ENCODE measurements at regions not wholly inside any gene's neighbourhood (a gene's known extent, or its start where the extent isn't known, plus 50 kb on each side); places are given as distances from the start of the nearest gene placed in this dataset.

DNA sequence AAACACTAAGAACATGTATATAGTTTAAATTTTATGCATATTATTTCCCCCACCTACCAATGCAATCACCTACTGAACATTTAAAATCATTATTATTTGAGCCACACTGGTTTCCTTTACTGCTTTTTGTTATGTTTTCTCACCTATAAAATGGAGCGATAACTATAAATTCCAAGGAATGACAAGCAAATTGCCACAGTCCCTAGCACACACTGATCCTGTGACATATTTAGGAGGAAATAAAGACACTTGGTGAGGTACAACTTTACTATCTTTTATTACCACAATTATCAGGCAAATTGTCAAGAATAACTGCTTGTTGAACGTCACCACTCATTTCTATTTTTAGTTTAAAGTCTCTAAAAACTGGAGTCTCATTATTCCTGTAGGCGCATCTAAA lies 1693.6 kb downstream of the EFNA5 start:
- Histone ChIP-seq H3K27me3 (no peaks in the 10 kb centered on the region), H3K9me3 (no peaks in the 10 kb centered on the region), H3K4me3 (no peak overlapping the region), H3K36me3 (no peaks in the 10 kb centered on the region), H3K4me1 (no peaks in the 10 kb centered on the region), H3K27ac (no peak overlapping the region)
- TF ChIP-seq, protein P1, sequence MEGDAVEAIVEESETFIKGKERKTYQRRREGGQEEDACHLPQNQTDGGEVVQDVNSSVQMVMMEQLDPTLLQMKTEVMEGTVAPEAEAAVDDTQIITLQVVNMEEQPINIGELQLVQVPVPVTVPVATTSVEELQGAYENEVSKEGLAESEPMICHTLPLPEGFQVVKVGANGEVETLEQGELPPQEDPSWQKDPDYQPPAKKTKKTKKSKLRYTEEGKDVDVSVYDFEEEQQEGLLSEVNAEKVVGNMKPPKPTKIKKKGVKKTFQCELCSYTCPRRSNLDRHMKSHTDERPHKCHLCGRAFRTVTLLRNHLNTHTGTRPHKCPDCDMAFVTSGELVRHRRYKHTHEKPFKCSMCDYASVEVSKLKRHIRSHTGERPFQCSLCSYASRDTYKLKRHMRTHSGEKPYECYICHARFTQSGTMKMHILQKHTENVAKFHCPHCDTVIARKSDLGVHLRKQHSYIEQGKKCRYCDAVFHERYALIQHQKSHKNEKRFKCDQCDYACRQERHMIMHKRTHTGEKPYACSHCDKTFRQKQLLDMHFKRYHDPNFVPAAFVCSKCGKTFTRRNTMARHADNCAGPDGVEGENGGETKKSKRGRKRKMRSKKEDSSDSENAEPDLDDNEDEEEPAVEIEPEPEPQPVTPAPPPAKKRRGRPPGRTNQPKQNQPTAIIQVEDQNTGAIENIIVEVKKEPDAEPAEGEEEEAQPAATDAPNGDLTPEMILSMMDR (IDR thresholded peaks at IDR 0.05), result no peak
- no peak for DNase-seq
- 70 to 81% methylated on average over 3 of the region's 3 CpGs for WGBS, 2 donors
- no peak for ATAC-seq (ENCODE audit: low FRiP score in 2 of 2)

- Histone ChIP-seq H3K27me3 (no peaks in the 10 kb centered on the region), H3K9me3 (no peaks in the 10 kb centered on the region), H3K36me3 (no peaks in the 10 kb centered on the region), H3K27ac (no peak overlapping the region), H3K4me1 (no peaks in the 10 kb centered on the region), H3K4me3 (no peak overlapping the region)
- DNase-seq (no peak), ATAC-seq (ENCODE audit: low FRiP score in 2 of 2) (no peak)
- TF ChIP-seq POLR2AphosphoS5 (IDR thresholded peaks at IDR 0.05), result no peak
- TF ChIP-seq POLR2A (IDR thresholded peaks at IDR 0.05), result no peak
- no peak for TF ChIP-seq EP300 (IDR thresholded peaks at IDR 0.05)
- TF ChIP-seq, protein P1 (IDR thresholded peaks at IDR 0.05), result no peak
Observed at GRCh38 chr5:105970919-105971318, 1699.8 kb downstream of the EFNA5 start.

- H3K4me1 ChIP-seq, result no peaks in the 10 kb centered on the region
- WGBS, 2 donors, result 77 to 83% methylated on average over 3 of the region's 3 CpGs
- H3K9me3 ChIP-seq, result no peaks in the 10 kb centered on the region
- H3K27ac ChIP-seq, result no peak overlapping the region
- ATAC-seq (ENCODE audit: low FRiP score in 2 of 2) (no peak), DNase-seq (no peak)
- H3K4me3 ChIP-seq, result no peak overlapping the region
- TF ChIP-seq, protein P1 (IDR thresholded peaks at IDR 0.05), result no peak
- no peak for TF ChIP-seq EP300 (IDR thresholded peaks at IDR 0.05)
- no peak for TF ChIP-seq POLR2AphosphoS5 (IDR thresholded peaks at IDR 0.05)
- H3K36me3 ChIP-seq, result no peaks in the 10 kb centered on the region
- no peaks in the 10 kb centered on the region for H3K27me3 ChIP-seq
Observed at GRCh38 chr5:105968981-105969380, 1701.8 kb downstream of the EFNA5 start.

- Histone ChIP-seq H3K27ac (no peak overlapping the region), H3K9me3 (no peaks in the 10 kb centered on the region), H3K36me3 (no peaks in the 10 kb centered on the region), H3K4me1 (no peaks in the 10 kb centered on the region), H3K27me3 (no peaks in the 10 kb centered on the region), H3K4me3 (no peak overlapping the region)
- no peak for TF ChIP-seq POLR2A (IDR thresholded peaks at IDR 0.05)
- no peak for TF ChIP-seq POLR2AphosphoS5 (IDR thresholded peaks at IDR 0.05)
- TF ChIP-seq, protein P1 (IDR thresholded peaks at IDR 0.05), result no peak
- TF ChIP-seq EP300 (IDR thresholded peaks at IDR 0.05), result no peak
- ATAC-seq (ENCODE audit: low FRiP score in 2 of 2) (no peak), DNase-seq (no peak)
- 23 to 58% methylated on average over 2 of the region's 2 CpGs for WGBS, 2 donors
Observed at GRCh38 chr5:105963696-105964255, 1707.0 kb downstream of the EFNA5 start.

DNA sequence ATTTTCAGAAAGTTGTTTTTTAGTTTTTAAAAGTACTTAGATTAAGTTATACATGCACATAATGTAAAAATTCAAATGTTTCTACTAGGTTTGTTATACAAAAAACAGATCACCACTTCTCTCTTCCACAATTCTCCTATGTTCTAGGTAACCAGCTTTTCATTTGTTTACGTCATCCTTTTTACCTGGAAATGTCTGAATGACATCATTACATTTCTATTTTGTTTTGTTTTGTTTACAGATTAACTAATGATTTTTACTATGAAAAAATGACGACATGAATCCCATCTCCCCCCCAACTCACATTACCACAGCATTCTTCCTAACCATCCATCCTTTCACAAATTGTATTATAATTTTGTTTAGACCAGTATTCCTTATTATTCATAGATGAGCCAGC lies 1709.2 kb downstream of the EFNA5 start:
- no peaks in the 10 kb centered on the region for H3K27me3 ChIP-seq
- WGBS, 2 donors, result 71 to 83% methylated on average over 2 of the region's 2 CpGs
- H3K36me3 ChIP-seq, result no peaks in the 10 kb centered on the region
- H3K4me3 ChIP-seq, result no peak overlapping the region
- no peaks in the 10 kb centered on the region for H3K4me1 ChIP-seq
- ATAC-seq (ENCODE audit: low FRiP score in 2 of 2), result no peak
- H3K27ac ChIP-seq, result no peak overlapping the region
- DNase-seq, result no peak
- no peak for TF ChIP-seq EP300 (IDR thresholded peaks at IDR 0.05)
- TF ChIP-seq POLR2A (IDR thresholded peaks at IDR 0.05), result no peak
- TF ChIP-seq POLR2AphosphoS5 (IDR thresholded peaks at IDR 0.05), result no peak
- TF ChIP-seq, protein P1 (IDR thresholded peaks at IDR 0.05), result no peak
- no peaks in the 10 kb centered on the region for H3K9me3 ChIP-seq
